ENCODE measurements at regions not wholly inside any gene's neighbourhood (a gene's known extent, or its start where the extent isn't known, plus 50 kb on each side); places are given as distances from the start of the nearest gene placed in this dataset.

- DNase-seq (ENCODE audit: low read depth, low spot score): no peak
- H3K36me3 ChIP-seq (ENCODE audit: control insufficient read depth, insufficient read depth, low read length): no peaks in the 10 kb centered on the region
- intact Hi-C loops (cut with micrococcal nuclease; ENCODE audit: unreplicated experiment): no loop called here
- no peaks in the 10 kb centered on the region for H3K9me3 ChIP-seq (ENCODE audit: control insufficient read depth, insufficient read depth, low read depth, low read length)
- no TSS peak for BruUV-seq (replicated peaks)
- H3K4me1 ChIP-seq (ENCODE audit: control insufficient read depth, insufficient read depth, low read length): no peaks in the 10 kb centered on the region
- ChIA-PET POLR2A (no interaction called here), CTCF (no interaction called here)
- TF ChIP-seq SIN3A (IDR thresholded peaks at IDR 0.05; ENCODE audit: borderline replicate concordance, insufficient read depth, low read depth, low read length): no peak
- no peaks in the 10 kb centered on the region for H3K27me3 ChIP-seq (ENCODE audit: control insufficient read depth, insufficient read depth, low read length)
- in situ Hi-C loops (cut with HindIII; ENCODE audit: low pct_unique_long_range_greater_than_20kb, low sequenced_read_pairs): no loop called here
- no peak overlapping the region for H3K27ac ChIP-seq (ENCODE audit: low read length)
- H3K4me3 ChIP-seq (ENCODE audit: low read depth in 2 of 2, low read length in 2 of 2): no peak overlapping the region
- no peak for ATAC-seq
Observed at GRCh38 chr2:66268756-66269155, 166.2 kb upstream of the MEIS1 start.

- ChIA-PET POLR2A (no interaction called here), CTCF (no interaction called here)
- in situ Hi-C loops (cut with HindIII; ENCODE audit: low pct_unique_long_range_greater_than_20kb, low sequenced_read_pairs) (no loop called here), intact Hi-C loops (cut with micrococcal nuclease; ENCODE audit: unreplicated experiment) (no loop called here)
- TF ChIP-seq CTCF (IDR thresholded peaks at IDR 0.05) (no peak), POLR2AphosphoS5 (IDR thresholded peaks at IDR 0.05; ENCODE audit: low read depth, low read length) (no peak), SIN3A (IDR thresholded peaks at IDR 0.05; ENCODE audit: borderline replicate concordance, insufficient read depth, low read depth, low read length) (no peak), REST (IDR thresholded peaks at IDR 0.05; ENCODE audit: insufficient read depth in 1 of 2, low read depth in 2 of 2, low read length in 1 of 2) (no peak), TCF7L2 (IDR thresholded peaks at IDR 0.05; ENCODE audit: low read depth, low read length) (no peak)
- DNase-seq (ENCODE audit: low read depth, low spot score) (no peak), ATAC-seq (no peak)
- Histone ChIP-seq H3K36me3 (ENCODE audit: control insufficient read depth, insufficient read depth, low read length) (no peaks in the 10 kb centered on the region), H3K9me3 (ENCODE audit: control insufficient read depth, insufficient read depth, low read depth, low read length) (no peaks in the 10 kb centered on the region), H3K27ac (ENCODE audit: low read length) (no peak overlapping the region), H3K4me1 (ENCODE audit: control insufficient read depth, insufficient read depth, low read length) (no peaks in the 10 kb centered on the region), H3K27me3 (ENCODE audit: control insufficient read depth, insufficient read depth, low read length) (no peaks in the 10 kb centered on the region), H3K4me3 (ENCODE audit: low read depth in 2 of 2, low read length in 2 of 2) (no peak overlapping the region)
- no TSS peak for BruUV-seq (replicated peaks)
Observed at GRCh38 chr2:66264354-66264753, 170.6 kb upstream of the MEIS1 start.

- BruUV-seq (replicated peaks): no TSS peak
- H3K36me3 ChIP-seq (ENCODE audit: control insufficient read depth, insufficient read depth, low read length): no peaks in the 10 kb centered on the region
- H3K27me3 ChIP-seq (ENCODE audit: control insufficient read depth, insufficient read depth, low read length): no peaks in the 10 kb centered on the region; the same call in 1 of the 2 replicates
- H3K4me1 ChIP-seq (ENCODE audit: control insufficient read depth, insufficient read depth, low read length): no peaks in the 10 kb centered on the region
- no peaks in the 10 kb centered on the region for H3K9me3 ChIP-seq (ENCODE audit: control insufficient read depth, insufficient read depth, low read depth, low read length)
- no peak for DNase-seq (ENCODE audit: low read depth, low spot score)
- intact Hi-C loops (cut with micrococcal nuclease; ENCODE audit: unreplicated experiment) (loop anchor here (1.0 kb wide), 1 partner anchor 10 kb away; no protein-coding TSS in a partner anchor), in situ Hi-C loops (cut with HindIII; ENCODE audit: low pct_unique_long_range_greater_than_20kb, low sequenced_read_pairs) (no loop called here)
- ATAC-seq: no peak
- no peak overlapping the region for H3K4me3 ChIP-seq (ENCODE audit: low read depth in 2 of 2, low read length in 2 of 2)
- ChIA-PET POLR2A (no interaction called here), CTCF (no interaction called here)
- no peak for TF ChIP-seq TCF7L2 (IDR thresholded peaks at IDR 0.05; ENCODE audit: low read depth, low read length)
- no peak for TF ChIP-seq CTCF (IDR thresholded peaks at IDR 0.05)
- no peak for TF ChIP-seq SIN3A (IDR thresholded peaks at IDR 0.05; ENCODE audit: borderline replicate concordance, insufficient read depth, low read depth, low read length)
- no peak for TF ChIP-seq REST (IDR thresholded peaks at IDR 0.05; ENCODE audit: insufficient read depth in 1 of 2, low read depth in 2 of 2, low read length in 1 of 2)
- no peak for TF ChIP-seq POLR2AphosphoS5 (IDR thresholded peaks at IDR 0.05; ENCODE audit: low read depth, low read length)
- H3K27ac ChIP-seq (ENCODE audit: low read length): no peak overlapping the region
Observed at GRCh38 chr2:66255867-66256266, 179.1 kb upstream of the MEIS1 start.

Measured in Panc1 (cell line).